ENCODE measurements at regions not wholly inside any gene's neighbourhood (a gene's known extent, or its start where the extent isn't known, plus 50 kb on each side); places are given as distances from the start of the nearest gene placed in this dataset.
"Not testable (repeated sequence)": the region's sequence is repeated elsewhere in the genome, so short reads cannot be mapped to it uniquely, and the experiment has no call there.

DNA sequence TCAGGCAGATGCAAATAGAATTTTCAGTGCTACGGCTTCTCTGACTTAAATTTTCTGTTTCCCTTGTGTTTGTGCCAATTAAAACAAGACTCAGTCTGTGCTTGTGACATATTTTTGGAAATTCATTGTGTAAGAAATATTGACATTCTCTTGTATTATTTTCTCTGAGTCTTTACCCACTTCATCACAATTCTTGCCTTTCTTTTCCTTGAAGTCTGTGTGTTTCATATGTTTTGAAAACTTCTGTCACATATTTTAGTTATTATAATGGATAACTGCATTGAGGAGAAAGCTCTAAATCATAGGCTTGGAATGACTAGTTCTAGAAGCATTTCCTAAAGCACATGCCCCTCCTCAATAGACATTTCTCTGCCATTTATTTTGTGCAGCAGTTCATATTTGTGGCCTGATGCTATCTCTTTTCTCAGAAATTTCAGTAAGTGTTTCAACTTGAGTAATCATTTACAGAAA is 206.6 kb downstream of the PALM2AKAP2 start:
- DNase-seq = no peak

DNA sequence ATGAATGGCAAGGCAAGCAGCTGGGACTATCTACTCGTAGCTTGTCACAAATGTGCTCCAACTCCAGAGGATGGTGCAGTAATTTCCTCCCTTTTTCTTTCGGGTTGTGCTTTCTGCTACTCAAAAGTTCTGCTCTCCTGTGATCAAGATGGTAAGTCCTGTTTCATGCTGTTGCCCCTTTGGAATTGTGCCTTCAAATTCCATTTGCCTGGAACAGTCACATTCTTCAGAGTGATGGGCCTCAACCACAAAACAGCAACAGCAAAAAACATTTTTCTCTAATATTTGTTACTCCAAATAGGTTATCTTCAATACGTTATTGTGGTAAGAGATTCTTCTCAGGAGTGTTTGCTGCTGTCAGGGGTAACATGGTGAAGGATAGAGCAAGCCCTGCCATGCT is 209.3 kb downstream of the PALM2AKAP2 start:
- no peak for DNase-seq

DNA sequence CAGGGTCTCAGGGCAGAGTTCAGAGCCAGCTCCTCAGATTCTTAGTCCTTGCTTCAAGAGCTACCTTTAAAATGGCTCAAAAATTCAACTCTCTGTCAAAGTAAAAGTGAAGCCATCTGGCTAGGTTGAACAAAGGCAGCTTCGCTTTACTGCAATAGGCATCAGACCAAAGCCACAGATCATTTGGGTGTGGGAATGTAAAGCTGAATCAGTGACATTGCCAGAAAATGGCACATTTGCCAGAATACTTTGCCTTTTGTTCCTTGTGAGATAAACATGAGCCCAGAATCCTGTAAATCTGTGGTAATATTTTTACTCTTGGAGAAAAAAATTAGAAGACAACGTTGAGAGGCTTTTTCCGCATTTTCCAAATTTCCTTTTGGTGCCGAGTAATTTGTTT is 210.5 kb downstream of the PALM2AKAP2 start:
- DNase-seq = no peak

DNA sequence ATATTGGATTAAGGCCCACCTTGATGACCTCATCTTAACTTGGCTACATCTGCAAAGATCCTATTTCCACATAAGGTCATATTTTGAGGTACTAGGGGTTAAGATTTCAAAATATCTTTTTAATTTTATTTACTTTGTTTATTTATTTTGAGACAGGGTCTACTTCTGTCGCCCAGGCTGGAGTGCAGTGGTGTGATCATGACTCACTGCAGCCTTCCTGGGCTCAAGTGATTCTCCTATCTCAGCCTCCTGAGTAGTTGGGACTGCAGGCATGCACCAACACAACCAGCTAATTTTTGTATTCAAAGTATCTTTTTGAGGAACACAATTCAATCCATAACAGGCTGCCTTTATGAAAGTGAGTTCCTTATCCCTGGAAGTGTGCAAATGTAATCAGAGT is 212.3 kb downstream of the PALM2AKAP2 start:
- DNase-seq = no peak

DNA sequence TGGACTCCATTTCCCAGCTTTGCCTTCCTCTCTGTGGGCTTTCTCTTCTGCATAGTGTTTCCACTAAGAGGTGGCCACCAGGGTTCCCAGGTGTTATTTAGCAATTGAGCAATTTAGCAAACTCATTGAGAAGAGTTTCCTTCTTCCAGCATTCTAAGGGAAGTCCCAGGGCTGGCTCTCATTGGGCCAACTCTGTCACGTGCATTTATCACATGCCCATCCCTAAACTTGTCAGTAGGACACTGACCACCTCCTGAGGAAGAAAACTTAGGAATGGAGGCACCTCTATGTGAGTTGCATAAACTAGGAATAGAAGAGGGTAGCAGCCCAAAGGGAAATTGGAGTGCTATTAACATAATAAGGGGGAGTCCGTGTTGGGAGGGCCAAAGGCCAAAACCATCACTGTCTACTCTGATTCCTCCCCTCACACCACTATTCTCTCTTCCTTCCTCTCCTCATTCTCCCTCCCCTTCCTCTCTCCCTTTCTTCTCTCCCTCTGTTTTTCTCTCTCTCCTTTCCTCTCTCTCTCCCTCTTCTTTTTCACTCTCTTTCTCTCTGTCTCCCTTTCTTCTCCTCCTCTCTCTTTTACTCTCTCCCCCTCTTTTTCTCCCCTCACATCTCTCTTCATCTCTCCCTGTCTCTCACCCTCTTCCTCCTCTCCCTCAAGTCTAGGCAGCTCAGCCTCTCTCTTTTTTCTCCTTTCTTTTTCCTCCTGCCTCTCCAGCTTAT is 213.4 kb downstream of the PALM2AKAP2 start:
- DNase-seq = no peak

DNA sequence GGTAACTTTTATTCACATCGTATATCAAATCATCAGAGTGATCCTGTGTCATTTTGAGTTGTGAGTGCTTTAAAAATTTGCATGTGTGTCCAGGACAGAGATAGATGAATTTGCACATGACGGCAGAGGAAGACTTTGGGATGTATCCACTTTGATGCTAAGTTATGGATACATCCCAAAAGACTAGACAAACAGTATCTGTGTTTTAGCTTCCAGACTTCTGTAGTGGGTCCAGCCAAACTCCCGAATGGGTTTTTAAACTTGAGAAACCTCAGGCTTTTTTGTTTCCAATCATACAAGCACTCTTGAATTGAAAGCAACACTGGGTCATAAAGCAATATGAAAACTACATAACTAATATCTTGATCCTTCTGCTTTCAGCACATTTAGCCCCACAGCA is 213.8 kb downstream of the C9orf152 start:
- DNase-seq = no peak

DNA sequence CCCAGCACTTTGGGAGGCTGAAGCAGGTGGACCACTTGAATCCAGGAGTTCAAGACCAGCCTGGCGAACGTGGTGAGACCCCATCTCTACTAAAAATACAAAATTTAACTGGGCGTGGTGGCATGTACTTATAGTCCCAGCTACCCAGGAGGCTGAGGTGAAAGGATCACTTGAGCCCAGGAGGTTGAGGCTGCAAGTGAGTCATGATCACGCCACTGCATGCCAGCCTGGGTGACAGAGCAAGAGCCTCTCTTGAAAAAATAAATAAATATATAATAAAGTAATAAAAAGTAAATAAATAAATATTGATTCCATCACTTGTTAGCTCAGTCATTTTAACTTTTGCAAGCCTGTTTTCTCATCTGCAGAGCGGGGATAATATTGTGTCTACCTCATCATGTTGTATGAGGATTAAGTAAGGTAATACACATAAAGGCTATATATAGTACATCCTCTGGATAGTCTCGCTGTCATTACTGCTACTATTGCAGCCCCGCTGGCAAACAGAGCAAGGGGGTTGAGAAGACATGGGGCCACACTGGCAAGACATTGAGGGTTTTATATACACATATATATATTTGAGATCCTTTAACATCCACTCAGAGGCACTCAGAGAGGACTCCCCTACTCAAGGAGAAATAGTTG is 210.9 kb downstream of the C9orf152 start:
- no peak for DNase-seq

DNA sequence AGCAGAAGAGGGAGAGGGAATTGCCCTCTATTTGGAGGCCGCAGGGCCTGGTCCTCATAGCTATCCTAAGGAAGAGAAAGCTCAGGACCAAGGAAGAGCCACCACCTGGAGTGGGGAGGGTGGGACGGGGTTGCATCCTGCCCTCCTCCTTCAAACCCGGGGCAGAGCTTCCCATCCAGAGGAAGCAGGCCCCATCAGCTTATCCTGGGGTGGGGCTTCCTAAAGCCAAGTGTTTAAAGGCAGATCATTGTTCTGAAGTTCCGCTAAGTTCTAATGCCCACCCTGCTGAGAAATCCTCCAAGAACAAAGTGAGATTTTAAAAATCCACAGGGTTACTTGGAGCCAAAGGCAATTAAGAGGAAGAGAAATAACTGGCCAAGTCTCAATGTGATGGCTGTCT is 210.3 kb downstream of the C9orf152 start:
- no peak for DNase-seq

DNA sequence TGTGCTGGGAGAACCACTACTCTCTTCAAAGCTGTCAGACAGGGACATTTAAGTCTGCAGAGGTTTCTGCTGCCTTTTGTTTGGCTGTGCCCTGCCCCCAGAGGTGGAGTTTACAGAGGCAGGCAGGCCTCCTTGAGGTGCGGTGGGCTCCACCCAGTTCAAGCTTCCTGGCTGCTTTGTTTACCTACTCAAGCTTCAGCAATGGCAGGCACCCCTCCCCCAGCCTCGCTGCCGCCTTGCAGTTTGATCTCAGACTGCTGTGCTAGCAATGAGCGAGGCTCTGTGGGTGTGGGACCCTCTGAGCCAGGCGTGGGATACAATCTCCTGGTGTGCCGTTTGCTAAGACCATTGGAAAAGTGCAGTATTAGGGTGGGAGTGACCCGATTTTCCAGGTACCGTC is 202.4 kb downstream of the C9orf152 start:
- not testable (repeated sequence) for DNase-seq

DNA sequence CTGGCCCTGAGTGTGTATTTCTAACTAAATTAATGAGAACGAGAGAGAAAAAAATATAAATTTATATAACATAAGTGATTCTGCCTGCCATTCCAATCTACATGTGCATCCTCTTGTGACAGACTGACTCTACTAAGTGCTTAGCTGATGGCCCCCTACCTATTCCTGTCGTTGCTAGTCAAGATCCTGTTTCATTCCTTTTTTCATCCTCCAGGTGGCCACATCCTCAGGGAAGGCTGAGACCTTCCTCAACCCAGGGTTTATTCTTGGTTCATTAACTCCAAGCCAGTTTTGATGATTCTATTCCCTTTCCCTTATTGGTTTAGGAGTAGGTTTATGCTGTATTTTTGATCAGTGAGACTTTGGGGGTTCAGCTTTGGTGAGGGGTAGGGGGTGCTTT is 201.3 kb downstream of the C9orf152 start:
- no peak for DNase-seq

DNA sequence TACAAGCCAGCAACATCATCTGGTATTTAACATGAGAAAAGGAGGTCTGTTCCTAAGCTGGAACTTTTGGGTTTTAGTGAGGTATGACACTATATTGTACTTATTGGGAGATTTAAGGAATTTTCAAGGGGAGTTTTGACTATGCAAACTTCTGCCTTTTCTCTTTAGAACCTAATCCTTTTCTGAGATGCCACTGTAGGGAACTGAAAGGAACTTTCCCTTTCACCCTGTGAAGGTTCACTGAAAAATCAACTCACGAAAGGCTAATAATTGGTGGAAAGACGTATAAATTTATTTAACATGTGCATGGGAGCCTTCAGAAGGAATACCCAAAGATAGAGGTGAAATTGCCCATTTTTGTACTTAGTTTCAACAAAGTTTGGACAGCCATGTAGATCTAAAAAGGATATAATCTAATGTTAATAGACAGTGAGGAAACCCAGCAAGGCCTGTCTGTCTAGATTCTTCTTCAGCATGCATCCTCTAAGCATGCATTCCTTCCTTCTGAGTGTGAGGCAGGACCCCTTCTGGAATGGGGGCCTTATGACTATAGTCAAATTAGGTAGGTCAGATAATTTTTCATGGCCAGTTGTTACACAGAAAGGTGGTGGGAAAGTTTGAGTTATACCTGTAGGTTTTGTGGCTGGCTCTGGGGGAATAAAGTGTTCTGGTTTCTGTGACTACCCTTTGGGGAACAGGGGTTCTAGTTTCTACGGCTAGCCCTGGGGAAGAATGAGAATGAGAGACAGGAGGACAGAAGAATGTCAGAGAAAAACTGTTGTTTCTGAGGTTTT is 200.3 kb downstream of the C9orf152 start:
- no peak for DNase-seq

DNA sequence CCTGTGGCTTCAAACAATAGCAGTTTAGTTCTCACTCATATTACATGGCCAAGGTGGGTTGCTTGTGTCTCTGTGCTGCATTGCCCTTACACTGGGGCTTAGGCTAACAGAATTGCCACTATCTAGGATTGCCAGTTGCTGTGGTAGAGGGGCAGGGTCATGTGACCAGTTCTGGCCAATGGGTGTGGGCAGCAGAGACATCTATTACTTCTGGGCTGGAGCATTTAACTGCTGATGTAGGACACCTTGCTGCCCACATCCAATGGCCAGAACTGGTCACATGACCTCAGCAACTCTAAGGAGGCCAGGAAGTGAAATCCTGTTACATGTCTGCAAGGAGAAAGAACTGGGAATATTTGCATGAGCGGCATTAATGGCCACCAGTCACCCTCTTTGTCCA is 199.3 kb downstream of the C9orf152 start:
- no peak for DNase-seq

DNA sequence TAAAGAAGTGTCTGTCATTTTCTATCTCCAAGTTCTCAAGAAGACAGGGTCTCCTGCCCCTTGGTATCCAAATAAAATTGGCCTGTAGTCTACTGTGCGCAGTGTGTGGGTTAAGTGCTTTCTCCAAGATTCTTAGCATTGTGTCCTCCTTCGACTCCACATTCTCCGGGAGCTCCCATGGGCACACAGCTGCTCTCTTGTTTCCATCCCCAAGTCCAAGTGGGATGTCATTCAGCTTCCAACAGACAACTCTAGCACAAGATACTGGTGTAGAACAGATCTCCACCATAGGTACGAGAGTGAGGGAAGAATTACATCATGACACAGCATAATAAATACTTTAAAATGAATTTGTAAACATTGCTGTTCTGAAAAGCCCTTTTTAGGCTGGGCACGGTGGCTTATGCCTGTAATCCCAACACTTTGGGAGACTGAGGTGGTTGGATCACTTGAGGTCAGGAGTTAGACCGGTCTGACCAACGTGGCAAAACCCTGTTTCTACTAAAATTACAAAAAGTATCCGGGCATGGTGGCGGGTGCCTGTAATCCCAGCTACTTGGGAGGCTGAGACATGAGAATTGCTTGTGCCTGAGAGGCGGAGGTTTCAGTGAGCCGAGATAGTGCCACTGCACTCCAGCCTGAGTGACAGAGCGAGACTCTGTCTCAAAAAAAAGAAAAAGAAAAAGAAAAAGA is 196.2 kb downstream of the C9orf152 start:
- no peak for DNase-seq

DNA sequence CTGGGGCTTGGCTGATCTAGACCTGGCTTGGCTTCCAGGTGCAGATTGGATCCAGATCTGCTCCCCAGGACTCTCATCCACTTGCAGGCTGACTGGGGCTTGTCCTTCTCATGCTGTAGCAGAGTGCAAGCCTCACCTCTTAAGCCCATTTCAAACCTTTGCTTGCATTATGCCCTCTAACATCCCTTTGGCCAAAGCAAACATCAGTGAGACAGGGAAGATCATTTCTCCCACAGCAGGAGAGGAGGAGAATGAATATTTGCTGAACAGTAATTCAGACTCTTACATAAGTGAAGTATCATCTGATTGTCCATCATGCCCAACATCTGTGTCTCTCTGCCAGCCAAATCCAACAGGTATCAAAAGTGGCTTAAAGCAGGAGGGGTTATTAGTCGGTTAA is 194.9 kb downstream of the C9orf152 start:
- DNase-seq = no peak

DNA sequence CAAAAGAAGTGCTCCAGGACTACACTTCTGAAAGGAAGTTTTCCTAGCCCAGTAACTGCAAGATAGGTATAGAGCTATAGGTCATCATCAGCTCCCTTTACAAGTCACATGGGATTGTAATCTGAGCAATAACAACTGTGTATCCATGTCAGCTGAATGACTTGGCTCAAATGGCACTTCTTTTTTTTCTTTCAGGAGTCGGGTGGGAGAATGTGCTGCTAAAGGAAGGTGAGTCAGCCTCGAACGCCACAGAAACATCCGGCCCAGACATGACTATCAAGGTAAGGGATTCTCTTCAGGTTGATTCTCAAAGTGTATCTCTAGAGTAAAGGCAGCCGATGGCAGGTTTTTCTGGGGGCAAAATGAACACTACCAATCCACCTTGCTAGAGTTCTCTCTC is 192.2 kb downstream of the C9orf152 start:
- no peak for DNase-seq

DNA sequence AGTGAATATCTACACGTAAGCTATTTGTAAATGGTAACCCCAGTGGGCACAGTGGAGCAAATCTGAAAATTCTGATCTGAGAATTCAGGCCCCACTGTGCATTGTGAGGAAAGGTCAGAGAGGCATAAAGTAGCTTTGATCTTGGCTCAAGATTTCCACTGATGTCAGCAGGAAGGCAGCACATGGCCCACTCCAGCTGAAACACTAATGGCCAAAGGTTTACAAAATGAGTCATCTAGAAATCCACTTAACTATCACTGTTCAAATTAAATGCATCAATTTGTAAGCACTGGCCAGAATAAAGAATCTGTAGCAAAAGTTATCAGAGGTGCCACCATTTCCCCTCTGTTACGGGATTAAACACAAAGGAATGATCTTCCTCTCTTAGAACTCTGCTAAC is 191.6 kb downstream of the C9orf152 start:
- DNase-seq = no peak

DNA sequence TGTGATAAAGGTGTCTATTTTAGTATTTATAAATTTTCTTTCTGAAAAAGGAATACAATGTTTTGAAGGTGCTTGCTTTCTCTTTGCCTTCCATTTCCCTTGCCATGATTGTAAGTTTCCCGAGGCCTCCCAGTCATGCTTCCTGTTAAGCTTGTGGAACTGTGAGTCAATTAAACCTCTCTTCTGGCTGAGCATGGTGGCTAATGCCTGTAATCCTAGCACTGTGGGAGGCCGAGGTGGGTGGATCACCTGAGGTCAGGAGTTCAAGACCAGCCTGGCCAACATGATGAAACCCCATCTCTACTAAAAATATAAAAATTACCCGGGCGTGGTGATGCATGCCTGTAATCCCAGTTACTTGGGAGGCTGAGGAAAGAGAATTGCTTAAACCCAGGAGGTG is 187.7 kb downstream of the C9orf152 start:
- not testable (repeated sequence) for DNase-seq

DNA sequence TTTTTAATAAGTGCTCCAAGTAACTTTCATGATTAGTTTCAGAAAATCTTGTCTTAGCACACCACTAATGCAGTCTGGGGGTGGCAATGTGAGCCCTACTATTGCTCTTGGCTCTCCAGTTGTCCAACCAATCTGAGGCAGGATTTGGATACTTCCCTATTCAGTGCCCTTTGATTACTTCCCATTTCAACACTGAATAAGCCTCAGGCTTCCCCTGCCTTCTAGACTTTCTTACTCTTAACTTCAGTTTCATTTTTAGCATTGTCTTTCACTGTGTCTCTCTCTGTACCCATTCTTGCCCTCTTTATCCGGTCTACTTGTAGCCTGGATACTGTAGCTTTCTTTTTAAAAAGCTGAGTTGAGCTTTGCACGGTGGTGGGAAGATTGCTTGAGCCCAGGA is 186.1 kb downstream of the C9orf152 start:
- no peak for DNase-seq

DNA sequence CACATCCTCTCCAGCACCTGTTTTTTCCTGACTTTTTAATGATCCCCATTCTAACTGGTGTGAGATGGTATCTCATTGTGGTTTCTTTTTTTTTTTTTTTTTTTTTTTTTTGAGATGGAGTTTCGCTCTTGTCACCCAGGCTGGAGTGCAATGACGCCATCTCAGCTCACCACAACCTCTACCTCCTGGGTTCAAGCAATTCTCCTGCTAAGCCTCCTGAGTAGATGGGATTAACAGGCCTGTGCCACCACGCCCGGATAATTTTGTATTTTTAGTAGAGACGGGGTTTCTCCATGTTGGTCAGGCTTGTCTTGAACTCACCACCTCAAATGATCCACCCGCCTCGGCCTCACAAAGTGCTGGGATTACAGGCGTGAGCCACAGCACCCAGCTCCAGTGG is 184.7 kb downstream of the C9orf152 start:
- not testable (repeated sequence) for DNase-seq

DNA sequence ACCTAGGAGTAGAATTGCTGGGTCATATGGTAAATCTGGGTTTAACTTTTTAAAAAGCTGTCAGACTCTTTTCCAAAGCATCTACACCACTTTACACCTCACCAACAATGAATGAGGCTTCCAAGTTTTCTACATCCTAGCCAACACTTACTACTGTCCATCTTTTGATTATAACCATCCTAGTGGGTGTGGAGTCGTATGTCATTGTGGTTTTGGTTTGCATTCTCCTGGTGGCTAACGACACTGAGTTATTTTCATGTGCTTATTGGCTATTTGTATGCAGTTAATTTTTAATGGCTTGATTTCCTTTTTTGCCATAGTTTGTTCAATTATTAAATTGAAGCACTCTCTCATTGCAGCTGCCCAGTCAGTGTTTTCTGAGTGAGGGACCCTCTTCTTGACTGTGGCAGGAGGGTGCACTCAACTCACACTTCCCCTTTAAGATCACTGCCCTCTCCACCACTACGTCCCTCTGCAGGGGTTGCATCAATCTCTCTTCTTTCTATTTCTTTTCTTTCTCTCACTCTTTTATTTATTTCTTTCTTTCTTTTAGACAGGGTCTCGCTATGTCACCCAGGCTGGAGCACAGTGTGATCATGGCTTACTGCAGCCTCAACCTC is 182.3 kb downstream of the C9orf152 start:
- no peak for DNase-seq

DNA sequence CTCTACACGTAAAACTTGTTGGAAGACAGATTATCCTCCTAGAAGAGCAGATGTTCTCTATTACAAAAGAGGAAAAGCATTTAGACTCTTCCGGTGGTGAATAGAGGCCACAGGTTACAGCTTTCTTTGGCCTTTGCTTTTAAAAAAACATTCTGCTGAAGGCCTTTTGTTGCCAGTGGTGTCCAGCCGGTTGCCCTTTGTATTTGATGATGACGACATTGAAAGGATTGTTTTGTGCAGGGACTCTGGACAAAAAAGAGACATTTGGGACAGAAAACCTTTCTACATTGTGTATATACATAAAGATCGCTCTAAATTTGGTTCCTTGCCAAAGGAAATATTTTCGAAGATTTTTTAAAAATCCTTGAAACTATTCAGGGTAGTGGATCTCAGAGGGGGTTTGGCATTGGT is 180.3 kb downstream of the C9orf152 start:
- no peak for DNase-seq

DNA sequence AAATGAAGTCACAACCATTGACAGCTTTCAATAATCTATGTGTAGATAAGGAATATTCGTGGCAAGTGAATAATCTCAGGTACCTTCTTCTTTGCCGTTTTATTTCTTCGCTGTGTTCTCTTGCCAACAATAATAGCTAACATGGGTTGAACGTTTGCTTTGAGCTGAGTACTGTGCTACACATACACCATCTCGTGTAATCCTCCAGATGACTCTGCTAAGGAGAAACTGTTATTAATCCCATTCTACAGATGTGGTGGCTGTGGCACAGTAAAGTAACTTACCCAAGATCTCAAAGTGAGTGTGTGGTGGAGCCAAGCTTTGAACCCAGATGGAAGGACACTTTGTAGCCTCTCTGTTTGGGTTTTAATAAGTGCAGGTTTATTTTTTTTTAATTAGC is 179.7 kb downstream of the C9orf152 start:
- no peak for DNase-seq

DNA sequence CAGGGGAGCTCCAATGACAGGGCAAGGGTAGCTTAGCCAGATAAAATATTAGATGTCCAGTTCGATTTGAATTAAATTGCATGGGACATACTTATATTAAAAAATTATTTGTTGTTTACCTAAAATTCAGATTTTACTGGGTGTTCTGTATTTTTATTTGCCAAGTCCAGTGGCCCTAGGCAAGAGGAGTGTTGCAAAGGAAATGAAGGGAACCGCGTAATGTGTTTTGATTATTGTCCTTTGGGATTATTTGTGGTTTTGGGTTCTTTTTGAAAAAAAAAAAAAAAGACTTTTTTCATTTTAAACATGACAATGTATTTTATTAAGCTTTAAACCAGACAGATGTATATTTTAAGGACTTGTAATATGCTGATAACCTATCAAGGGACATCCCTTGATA is 179.3 kb downstream of the C9orf152 start:
- DNase-seq = no peak
